Spinal cord (tissue), 9 donors: ENCODE measurements at regions not wholly inside any gene's neighbourhood (a gene's known extent, or its start where the extent isn't known, plus 50 kb on each side); places are given as distances from the start of the nearest gene placed in this dataset.

Source experiments
- DNase-seq, 6 donors: peaks; one replicate each; pipeline versions ENCODE4 v3.0.0 to v3.0.0-alpha.2; 2013 to 2015; ENCODE audit warnings: low spot score in 6 of 6, low read depth in 4 of 6
- H3K27ac ChIP-seq: one replicate; pipeline ENCODE4 v1.5.1; 2013; ENCODE audit warnings: low read depth, low read length, control low read depth
- H3K27me3 ChIP-seq: one replicate; pipeline ENCODE4 v1.6.1; 2013; ENCODE audit warnings: low read length; ENCODE audit not compliant: control insufficient read depth, insufficient read depth
- H3K36me3 ChIP-seq: one replicate; pipeline ENCODE4 v1.6.1; 2013; ENCODE audit warnings: low read length; ENCODE audit not compliant: control insufficient read depth, insufficient read depth
- H3K4me1 ChIP-seq: one replicate; pipeline ENCODE4 v1.6.1; 2013; ENCODE audit warnings: low read length; ENCODE audit not compliant: control insufficient read depth, insufficient read depth
- H3K4me3 ChIP-seq: one replicate; pipeline ENCODE4 v1.5.1; 2013; ENCODE audit warnings: low read depth, low read length, control low read depth
- H3K9me3 ChIP-seq: one replicate; pipeline ENCODE4 v1.6.1; 2013; ENCODE audit warnings: low read length; ENCODE audit not compliant: control insufficient read depth, insufficient read depth
- WGBS: methylation state at CpG from one replicate; pipeline ENCODE4 v1.1.5; 2013; ENCODE audit warnings: missing lambda C conversion rate; ENCODE audit not compliant: insufficient coverage; 5-methylcytosine and 5-hydroxymethylcytosine counted together
- donor health status: healthy.

- Histone ChIP-seq H3K4me1 (no peaks in the 10 kb centered on the region), H3K9me3 (no peaks in the 10 kb centered on the region), H3K36me3 (no peaks in the 10 kb centered on the region), H3K4me3 (no peak overlapping the region), H3K27ac (peak overlapping the region; percentile 49), H3K27me3 (no peaks in the 10 kb centered on the region)
- WGBS = no CpG with 5 or more reads among the region's 8 CpGs
- peak; percentile 54 to 86 (median 65) for DNase-seq
These were observed 364.9 kb upstream of the RBMS3 start for GRCh38 chr3:28915741-28916500.

GRCh38 chr3:28916713-28917499 lies 364.0 kb upstream of the RBMS3 start:
- H3K36me3 ChIP-seq = no peaks in the 10 kb centered on the region
- no peaks in the 10 kb centered on the region for H3K9me3 ChIP-seq
- H3K4me1 ChIP-seq = no peaks in the 10 kb centered on the region
- 21% methylated on average over 8 of the region's 16 CpGs for WGBS
- peak overlapping the region; percentile 24 for H3K4me3 ChIP-seq
- DNase-seq = peak; percentile 43 to 92 (median 74)
- peak overlapping the region; percentile 63 for H3K27ac ChIP-seq
- H3K27me3 ChIP-seq = no peaks in the 10 kb centered on the region

GRCh38 chr3:28917895-28918475 lies 362.9 kb upstream of the RBMS3 start:
- Histone ChIP-seq H3K27me3 (no peaks in the 10 kb centered on the region), H3K4me3 (no peak overlapping the region), H3K36me3 (no peaks in the 10 kb centered on the region), H3K27ac (no peak overlapping the region), H3K4me1 (no peaks in the 10 kb centered on the region), H3K9me3 (no peaks in the 10 kb centered on the region)
- WGBS = 100% methylated on average over 1 of the region's 4 CpGs
- no peak for DNase-seq

GRCh38 chr3:28922376-28922775 lies 358.5 kb upstream of the RBMS3 start:
- Histone ChIP-seq H3K27ac (no peak overlapping the region), H3K4me1 (no peaks in the 10 kb centered on the region), H3K9me3 (no peaks in the 10 kb centered on the region), H3K36me3 (no peaks in the 10 kb centered on the region), H3K4me3 (no peak overlapping the region), H3K27me3 (no peaks in the 10 kb centered on the region)
- no peak for DNase-seq
- WGBS = no CpG with 5 or more reads among the region's 3 CpGs

- no peak overlapping the region for H3K4me3 ChIP-seq
- no peaks in the 10 kb centered on the region for H3K36me3 ChIP-seq
- H3K4me1 ChIP-seq = no peaks in the 10 kb centered on the region
- H3K27me3 ChIP-seq = no peaks in the 10 kb centered on the region
- no peak overlapping the region for H3K27ac ChIP-seq
- no peak for DNase-seq
- 100% methylated on average over 1 of the region's 2 CpGs for WGBS
- H3K9me3 ChIP-seq = no peaks in the 10 kb centered on the region
These were observed 356.9 kb upstream of the RBMS3 start for GRCh38 chr3:28923994-28924393.

- Histone ChIP-seq H3K27ac (no peak overlapping the region), H3K27me3 (no peaks in the 10 kb centered on the region), H3K4me1 (no peaks in the 10 kb centered on the region), H3K9me3 (no peaks in the 10 kb centered on the region), H3K4me3 (no peak overlapping the region), H3K36me3 (no peaks in the 10 kb centered on the region)
- DNase-seq = no peak
- WGBS = no CpG with 5 or more reads among the region's 1 CpG
These were observed 356.0 kb upstream of the RBMS3 start for GRCh38 chr3:28924744-28925360.

- Histone ChIP-seq H3K27ac (no peak overlapping the region), H3K36me3 (no peaks in the 10 kb centered on the region), H3K4me3 (no peak overlapping the region), H3K4me1 (no peaks in the 10 kb centered on the region), H3K9me3 (no peaks in the 10 kb centered on the region), H3K27me3 (no peaks in the 10 kb centered on the region)
- DNase-seq = no peak
- no CpG with 5 or more reads among the region's 4 CpGs for WGBS
These were observed 347.5 kb upstream of the RBMS3 start for GRCh38 chr3:28933337-28933736.

- 60% methylated on average over 2 of the region's 3 CpGs for WGBS
- Histone ChIP-seq H3K4me1 (no peaks in the 10 kb centered on the region), H3K27me3 (no peaks in the 10 kb centered on the region), H3K36me3 (no peaks in the 10 kb centered on the region), H3K9me3 (no peaks in the 10 kb centered on the region), H3K27ac (no peak overlapping the region), H3K4me3 (no peak overlapping the region)
- no peak for DNase-seq
These were observed 346.6 kb upstream of the RBMS3 start for GRCh38 chr3:28934126-28934813.

- no peaks in the 10 kb centered on the region for H3K9me3 ChIP-seq
- no peaks in the 10 kb centered on the region for H3K27me3 ChIP-seq
- no peak overlapping the region for H3K4me3 ChIP-seq
- H3K4me1 ChIP-seq = peaks cover 3% of the 10 kb centered on the region
- DNase-seq = peak in 2 of 6 donors; percentile 15 to 35
- WGBS = 60% methylated on average over 1 of the region's 2 CpGs
- H3K36me3 ChIP-seq = no peaks in the 10 kb centered on the region
- no peak overlapping the region for H3K27ac ChIP-seq
These were observed 345.7 kb upstream of the RBMS3 start for GRCh38 chr3:28935146-28935545.
